ENCODE measurements at regions not wholly inside any gene's neighbourhood (a gene's known extent, or its start where the extent isn't known, plus 50 kb on each side); places are given as distances from the start of the nearest gene placed in this dataset.

DNA sequence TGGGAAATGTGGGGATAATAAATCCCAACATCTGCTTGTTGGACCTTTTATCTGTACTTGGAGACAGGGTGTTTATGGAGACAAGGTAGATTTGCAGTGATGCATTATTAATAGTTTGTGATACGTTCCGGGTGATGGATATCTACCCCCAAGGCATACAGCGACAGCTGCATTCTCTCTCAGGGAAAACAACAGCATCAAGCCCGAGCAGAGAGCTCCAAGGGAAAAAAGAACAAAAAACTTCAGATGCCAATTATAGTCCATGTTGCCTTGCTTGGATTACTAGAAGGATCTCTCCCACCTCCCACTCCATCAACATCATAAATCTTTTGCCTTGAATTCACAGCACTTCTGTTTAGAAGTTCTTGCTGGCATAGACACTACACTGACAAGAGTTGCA lies 187.5 kb upstream of the CDH11 start:
- Histone ChIP-seq H3K9me3 (no peaks in the 10 kb centered on the region), H3K4me1 (ENCODE audit: low read depth) (no peaks in the 10 kb centered on the region), H3K36me3 (ENCODE audit: low read depth) (no peaks in the 10 kb centered on the region), H3K4me3 (no peak overlapping the region)
- intact Hi-C loops (cut with DNase I, micrococcal nuclease): no loop called here
- ATAC-seq (no peak), DNase-seq (no peak)
- TF ChIP-seq, protein P1, sequence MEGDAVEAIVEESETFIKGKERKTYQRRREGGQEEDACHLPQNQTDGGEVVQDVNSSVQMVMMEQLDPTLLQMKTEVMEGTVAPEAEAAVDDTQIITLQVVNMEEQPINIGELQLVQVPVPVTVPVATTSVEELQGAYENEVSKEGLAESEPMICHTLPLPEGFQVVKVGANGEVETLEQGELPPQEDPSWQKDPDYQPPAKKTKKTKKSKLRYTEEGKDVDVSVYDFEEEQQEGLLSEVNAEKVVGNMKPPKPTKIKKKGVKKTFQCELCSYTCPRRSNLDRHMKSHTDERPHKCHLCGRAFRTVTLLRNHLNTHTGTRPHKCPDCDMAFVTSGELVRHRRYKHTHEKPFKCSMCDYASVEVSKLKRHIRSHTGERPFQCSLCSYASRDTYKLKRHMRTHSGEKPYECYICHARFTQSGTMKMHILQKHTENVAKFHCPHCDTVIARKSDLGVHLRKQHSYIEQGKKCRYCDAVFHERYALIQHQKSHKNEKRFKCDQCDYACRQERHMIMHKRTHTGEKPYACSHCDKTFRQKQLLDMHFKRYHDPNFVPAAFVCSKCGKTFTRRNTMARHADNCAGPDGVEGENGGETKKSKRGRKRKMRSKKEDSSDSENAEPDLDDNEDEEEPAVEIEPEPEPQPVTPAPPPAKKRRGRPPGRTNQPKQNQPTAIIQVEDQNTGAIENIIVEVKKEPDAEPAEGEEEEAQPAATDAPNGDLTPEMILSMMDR (IDR thresholded peaks at IDR 0.05): no peak

DNA sequence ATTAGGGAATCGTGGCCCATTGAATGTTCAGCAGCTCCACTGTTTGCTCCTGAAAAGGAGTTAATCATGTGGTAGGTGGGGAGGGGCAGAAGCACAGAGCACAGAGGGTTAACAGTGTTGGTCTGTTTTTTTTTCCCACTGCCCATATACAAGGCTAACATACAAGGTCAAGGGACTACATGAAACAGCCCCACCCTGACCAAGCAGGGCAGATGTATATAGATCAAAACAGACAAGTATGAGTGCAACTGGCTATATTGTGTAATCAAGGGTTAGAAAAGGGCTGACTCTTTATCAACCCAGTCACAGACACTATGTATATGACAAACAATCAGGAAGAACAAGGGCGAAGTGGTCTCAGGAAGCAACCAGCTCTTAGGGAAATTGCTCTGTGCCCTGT lies 186.6 kb upstream of the CDH11 start:
- intact Hi-C loops (cut with DNase I, micrococcal nuclease): no loop called here
- TF ChIP-seq, protein P1 (IDR thresholded peaks at IDR 0.05): no peak
- Histone ChIP-seq H3K4me1 (ENCODE audit: low read depth) (no peaks in the 10 kb centered on the region), H3K9me3 (no peaks in the 10 kb centered on the region), H3K4me3 (no peak overlapping the region), H3K36me3 (ENCODE audit: low read depth) (no peaks in the 10 kb centered on the region)
- no peak for ATAC-seq
- no peak for DNase-seq

DNA sequence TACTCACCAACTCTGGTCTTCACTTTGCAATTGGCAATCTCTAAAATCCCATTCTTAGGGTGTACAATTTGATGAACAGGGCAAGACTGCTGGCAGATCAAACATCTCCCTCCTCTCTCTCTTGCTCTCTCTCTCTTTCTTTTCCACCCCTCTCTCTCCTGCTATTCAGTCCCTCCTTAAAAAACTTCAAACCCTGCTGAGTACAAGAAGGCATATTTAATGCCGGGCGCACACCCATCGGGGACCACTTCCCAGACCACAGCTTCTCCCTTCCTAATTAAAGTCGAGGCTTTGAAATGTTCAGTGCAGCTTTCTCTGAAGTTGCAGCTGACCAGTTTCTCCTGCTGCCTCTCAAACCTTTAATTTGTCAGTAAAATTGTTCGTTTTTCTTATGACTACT lies 185.4 kb upstream of the CDH11 start:
- H3K9me3 ChIP-seq: no peaks in the 10 kb centered on the region
- TF ChIP-seq, protein P1 (IDR thresholded peaks at IDR 0.05): no peak
- intact Hi-C loops (cut with DNase I, micrococcal nuclease): no loop called here
- no peaks in the 10 kb centered on the region for H3K4me1 ChIP-seq (ENCODE audit: low read depth)
- H3K4me3 ChIP-seq: no peak overlapping the region
- ATAC-seq (no peak), DNase-seq (no peak)
- H3K36me3 ChIP-seq (ENCODE audit: low read depth): no peaks in the 10 kb centered on the region

DNA sequence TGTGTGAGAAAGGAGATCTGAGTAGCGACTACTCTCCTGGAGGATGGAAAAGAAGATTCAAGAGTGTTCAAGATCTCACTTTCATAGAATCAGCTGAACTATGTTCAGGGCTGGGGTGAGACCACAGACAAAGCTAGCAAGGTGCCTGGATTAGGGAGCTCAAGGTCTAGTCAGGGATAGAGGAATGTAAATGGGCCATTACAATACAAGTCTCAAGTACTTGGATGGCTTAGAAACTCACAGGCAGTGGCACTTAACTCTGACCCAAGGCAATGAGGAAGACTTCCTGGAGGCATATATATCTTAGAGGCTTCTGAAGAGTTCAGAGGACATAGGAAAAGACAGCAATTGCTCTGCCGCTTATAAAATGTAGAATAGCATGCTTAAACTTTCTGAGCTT lies 184.9 kb upstream of the CDH11 start:
- ATAC-seq: no peak
- TF ChIP-seq, protein P1 (IDR thresholded peaks at IDR 0.05): no peak
- H3K36me3 ChIP-seq (ENCODE audit: low read depth): no peaks in the 10 kb centered on the region
- no peaks in the 10 kb centered on the region for H3K9me3 ChIP-seq
- H3K4me1 ChIP-seq (ENCODE audit: low read depth): no peaks in the 10 kb centered on the region
- no peak for DNase-seq
- no peak overlapping the region for H3K4me3 ChIP-seq
- intact Hi-C loops (cut with DNase I, micrococcal nuclease): no loop called here

DNA sequence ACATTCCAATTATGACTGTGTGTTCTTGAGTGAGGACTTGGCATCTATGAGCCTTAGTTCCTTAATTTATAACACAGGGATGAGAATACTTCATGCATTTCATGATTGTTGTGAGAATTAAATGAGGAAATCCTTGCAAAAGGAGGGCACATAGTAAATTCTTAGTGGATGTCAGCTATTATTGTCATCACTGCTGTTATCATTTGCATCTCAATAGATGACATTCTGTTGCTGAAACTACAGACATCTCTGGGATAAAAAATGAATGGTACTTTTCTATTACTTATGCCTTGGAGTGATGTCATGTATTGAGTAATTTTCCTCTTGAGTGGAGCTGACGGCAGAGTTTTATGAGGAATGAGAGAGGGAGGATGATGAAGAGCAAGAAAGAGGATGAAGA lies 184.4 kb upstream of the CDH11 start:
- DNase-seq (no peak), ATAC-seq (no peak)
- Histone ChIP-seq H3K36me3 (ENCODE audit: low read depth) (no peaks in the 10 kb centered on the region), H3K4me3 (no peak overlapping the region), H3K9me3 (no peaks in the 10 kb centered on the region), H3K4me1 (ENCODE audit: low read depth) (no peaks in the 10 kb centered on the region)
- TF ChIP-seq, protein P1 (IDR thresholded peaks at IDR 0.05): no peak
- intact Hi-C loops (cut with DNase I, micrococcal nuclease): no loop called here

DNA sequence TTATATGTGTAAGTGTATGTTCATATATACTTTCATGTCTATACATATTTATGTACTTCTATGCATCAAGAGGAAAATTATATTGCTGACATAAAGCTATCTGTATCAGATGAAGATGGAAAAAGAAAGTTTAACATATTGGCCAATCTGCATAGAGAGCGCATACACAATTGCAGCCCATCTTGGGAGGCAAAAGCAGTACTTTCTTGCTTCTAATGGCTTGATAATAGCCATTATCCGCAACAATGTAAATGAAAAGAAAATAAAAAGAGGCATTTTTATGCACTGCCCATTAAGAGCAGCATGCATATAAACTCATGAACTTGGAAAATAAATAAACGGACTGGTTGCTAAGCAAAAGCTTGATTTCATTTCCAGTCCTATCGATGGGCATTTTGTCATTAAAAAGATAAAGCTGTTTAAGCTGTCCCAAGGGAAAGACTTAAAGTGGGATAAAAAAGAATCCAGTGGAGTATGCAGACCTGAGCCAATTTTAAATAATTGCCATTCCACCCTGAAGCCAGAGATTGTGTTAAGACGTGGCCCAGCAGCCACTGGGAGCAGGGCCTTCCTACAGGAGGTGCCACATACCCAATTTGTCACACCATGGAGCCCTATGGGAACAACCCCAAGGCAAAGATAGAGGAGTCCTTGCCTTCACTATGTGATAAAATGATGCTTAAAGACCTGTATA lies 183.6 kb upstream of the CDH11 start:
- H3K9me3 ChIP-seq: no peaks in the 10 kb centered on the region
- intact Hi-C loops (cut with DNase I, micrococcal nuclease): no loop called here
- ATAC-seq: no peak
- TF ChIP-seq, protein P1 (IDR thresholded peaks at IDR 0.05): no peak
- H3K4me1 ChIP-seq (ENCODE audit: low read depth): no peaks in the 10 kb centered on the region
- H3K36me3 ChIP-seq (ENCODE audit: low read depth): no peaks in the 10 kb centered on the region
- H3K4me3 ChIP-seq: no peak overlapping the region
- DNase-seq: no peak
